Activated CD8-positive, alpha-beta memory T cell treated with anti-CD3 and anti-CD28 coated beads, Interleukin-2, amount 50 U/mL, for 24 hours (primary cell): ENCODE measurements at regions not wholly inside any gene's neighbourhood (a gene's known extent, or its start where the extent isn't known, plus 50 kb on each side); places are given as distances from the start of the nearest gene placed in this dataset.

Experiments
- DNase-seq: peaks from one replicate; pipeline ENCODE4 v3.0.0-alpha.2; 2020; ENCODE audit errors: extremely low read depth

DNA sequence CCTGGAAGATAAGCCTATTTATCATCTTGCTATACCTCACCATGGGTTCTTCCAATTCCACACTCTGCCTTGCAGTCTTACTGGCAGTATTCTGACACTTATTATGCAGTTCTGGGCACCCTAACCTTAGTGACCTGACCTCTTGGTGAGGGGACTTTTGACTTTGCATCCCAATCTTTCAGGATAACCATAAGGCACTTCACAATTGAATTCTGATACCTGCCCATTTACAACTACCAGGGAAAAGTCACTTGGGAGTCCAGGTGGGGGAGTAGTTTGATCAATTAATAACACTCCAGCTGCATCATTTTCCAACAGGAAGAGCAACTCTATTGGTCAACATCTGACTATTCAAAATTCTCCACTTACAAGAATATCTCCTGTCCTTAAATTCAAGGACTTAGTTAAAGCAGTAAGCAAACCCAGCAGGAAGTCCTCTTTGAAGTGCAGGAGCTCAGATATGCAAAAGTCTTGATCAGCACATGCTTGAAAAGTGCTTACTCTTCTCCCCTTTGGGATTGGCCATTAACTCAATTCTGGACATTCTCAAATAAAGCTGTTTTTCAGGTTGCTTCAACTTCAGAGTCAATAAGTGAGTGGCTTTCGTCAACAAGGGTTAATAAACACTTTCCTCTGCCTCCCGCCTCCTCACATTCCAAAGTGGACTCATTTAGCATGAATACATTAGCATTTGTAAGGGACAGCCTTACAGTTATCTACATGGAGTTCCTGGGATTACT, 177.4 kb upstream of the NRIP1 start:
- no peak for DNase-seq

DNA sequence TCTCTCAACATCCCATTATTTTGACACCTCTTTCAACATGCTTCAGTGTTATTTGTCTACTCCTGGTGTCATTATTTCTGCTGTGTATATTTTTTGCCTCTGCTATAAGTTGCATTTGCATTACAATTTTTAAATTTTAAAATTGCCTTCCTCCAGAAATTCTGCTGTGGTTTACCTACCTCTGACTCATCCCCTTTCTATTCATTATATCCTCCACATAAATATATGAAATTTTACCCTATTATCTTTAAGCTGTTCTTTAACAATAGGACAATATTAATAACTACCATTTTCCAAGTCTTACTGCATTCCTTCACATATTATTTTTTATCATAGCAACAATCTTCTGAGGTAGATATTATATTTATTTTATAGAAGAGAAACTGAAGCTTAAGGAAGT, 178.1 kb upstream of the NRIP1 start:
- no peak for DNase-seq

DNA sequence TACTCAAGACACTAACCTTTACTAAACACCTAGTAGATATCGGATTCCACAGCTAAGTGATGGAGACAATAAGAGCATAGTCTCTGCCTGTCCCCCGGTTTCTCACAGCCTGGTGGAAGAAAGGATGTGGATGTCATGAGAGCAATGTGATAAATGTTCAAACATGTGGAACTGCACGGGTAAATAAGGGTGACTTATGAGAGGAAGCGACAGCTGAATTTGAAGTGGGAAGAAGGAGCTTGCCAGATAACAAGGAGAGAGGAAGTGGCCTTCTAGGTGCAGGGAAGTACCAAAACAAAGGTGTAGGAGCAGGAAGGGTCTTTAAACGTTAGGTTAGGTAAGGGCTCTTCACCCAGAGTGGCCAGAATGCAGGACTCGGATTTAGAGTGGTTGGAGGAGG, 178.6 kb upstream of the NRIP1 start:
- no peak for DNase-seq

- DNase-seq, result no peak
Measured at GRCh38 chr21:15247613-15248012, 182.8 kb upstream of the NRIP1 start.

GRCh38 chr21:15249285-15249993, 184.6 kb upstream of the NRIP1 start:
- DNase-seq, result no peak

DNA sequence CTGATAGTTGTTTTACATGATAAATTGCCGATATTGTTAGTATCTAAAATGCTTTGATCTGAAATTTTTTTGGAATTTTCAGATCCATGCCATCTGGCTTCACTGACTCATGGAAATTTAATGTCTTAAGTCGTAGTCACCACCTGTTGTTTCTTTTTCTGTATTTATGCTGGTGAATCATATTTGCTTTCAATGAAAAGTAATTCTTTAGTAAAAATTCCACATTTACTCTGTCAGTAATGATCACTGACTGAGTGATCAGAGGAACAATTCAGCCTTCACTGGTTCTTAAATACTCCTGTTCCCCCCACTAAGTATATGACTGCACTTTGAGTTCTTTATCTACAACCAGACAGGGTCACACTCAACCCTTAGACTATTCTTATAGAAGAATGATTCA, 185.6 kb upstream of the NRIP1 start:
- DNase-seq, result no peak

- DNase-seq, result no peak
Measured at GRCh38 chr21:15252431-15252830, 187.6 kb upstream of the NRIP1 start.

- no peak for DNase-seq
Measured at GRCh38 chr21:15254111-15254510, 189.3 kb upstream of the NRIP1 start.

DNA sequence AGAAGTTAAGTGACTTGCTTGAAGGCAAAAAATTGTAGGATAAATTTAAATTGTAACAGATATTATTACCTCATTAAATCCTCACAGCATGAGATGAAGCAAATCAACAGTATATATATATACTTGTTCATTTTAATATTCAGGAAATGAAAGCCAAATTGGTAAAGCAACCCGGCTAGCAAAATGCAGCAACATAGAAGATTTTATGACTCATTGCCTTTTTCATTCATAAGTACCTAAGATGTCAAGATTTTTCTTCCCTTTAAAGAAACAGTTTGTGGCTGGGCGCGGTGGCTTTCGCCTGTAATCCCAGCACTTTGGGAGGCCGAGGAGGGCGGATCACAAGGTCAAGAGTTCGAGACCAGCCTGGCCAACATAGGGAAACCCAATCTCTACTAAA, 190.5 kb upstream of the NRIP1 start:
- DNase-seq, result no peak

DNA sequence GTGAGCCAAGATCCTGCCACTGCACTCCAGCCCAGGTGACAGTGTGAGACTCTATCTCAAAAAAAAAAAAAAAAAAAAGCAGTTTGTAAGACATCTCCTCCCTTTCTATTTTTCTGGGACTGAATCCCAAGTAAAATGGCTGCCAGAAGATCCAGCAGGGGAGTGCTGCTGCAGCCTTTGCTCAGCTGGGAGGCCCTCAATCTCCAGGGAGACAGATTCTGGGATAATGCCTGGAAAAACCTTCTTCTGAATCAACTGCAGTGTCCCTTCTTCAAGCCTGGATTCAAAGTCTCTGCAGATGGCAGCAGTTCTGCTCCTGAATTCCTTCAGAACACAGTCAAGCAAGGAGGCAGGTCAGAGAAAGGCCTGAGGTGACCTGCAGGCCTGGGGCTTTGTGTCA, 191.0 kb upstream of the NRIP1 start:
- no peak for DNase-seq

DNA sequence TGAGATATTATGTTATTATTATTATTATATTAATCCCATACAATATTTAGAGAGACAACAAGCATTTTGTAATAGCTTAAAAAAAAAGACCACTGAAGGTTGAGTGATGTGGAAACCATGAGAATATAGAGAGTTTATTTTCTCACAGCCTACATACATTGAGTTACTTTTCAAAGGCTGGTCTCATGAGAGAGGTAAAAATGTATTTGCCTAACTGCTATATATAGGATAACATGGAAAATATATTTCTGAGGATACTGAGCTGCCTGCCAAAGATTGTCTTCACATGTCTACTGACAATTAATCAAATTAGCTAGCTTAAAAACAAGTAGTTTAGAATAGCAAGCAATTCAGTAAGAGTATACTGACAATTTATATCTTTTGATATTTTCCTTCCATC, 192.2 kb upstream of the NRIP1 start:
- no peak for DNase-seq

DNA sequence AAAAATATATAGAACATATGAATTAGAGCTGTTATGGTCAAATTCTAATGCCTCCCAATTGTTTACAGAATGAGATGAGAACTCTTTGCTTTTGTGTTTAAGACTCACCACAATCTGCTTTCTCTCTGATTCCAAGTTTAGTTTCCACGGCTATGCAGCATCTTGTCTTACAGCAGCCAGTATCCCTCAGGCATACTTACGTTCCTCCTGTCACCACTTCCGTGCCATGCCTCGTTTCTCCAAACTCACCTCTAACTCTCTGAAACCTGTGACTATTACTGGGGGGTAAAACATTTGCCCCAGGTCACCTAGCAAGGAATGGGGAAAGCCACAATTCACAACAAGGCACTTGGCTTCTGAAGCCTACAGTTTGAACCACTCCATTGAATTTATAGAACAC, 192.8 kb upstream of the NRIP1 start:
- DNase-seq, result no peak

DNA sequence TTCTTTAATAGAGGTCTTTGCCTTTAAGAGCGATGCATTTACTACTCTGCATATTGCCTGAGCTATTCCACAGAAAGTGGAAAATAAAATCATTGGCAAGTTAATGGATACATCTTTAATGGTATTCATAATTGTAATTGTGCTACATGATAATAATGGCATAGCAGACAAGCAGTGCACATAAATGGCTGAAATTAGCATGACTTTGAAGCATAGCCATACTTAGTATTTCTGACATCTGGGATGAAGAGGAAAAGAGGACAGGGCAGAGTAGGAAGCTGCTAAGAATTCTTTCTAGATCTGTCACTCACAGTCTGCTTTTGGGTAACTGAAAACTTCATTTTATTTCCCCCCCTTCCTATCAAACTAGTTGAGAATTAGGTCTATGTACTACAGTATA, 195.0 kb upstream of the NRIP1 start:
- DNase-seq, result no peak

- no peak for DNase-seq
Measured at GRCh38 chr21:15260604-15261003, 195.8 kb upstream of the NRIP1 start.

- no peak for DNase-seq
Measured at GRCh38 chr21:15264084-15264665, 199.4 kb upstream of the NRIP1 start.

- DNase-seq, result no peak
Measured at GRCh38 chr21:15272171-15272570, 207.4 kb upstream of the NRIP1 start.

- DNase-seq, result no peak
Measured at GRCh38 chr21:15272591-15272990, 207.8 kb upstream of the NRIP1 start.

DNA sequence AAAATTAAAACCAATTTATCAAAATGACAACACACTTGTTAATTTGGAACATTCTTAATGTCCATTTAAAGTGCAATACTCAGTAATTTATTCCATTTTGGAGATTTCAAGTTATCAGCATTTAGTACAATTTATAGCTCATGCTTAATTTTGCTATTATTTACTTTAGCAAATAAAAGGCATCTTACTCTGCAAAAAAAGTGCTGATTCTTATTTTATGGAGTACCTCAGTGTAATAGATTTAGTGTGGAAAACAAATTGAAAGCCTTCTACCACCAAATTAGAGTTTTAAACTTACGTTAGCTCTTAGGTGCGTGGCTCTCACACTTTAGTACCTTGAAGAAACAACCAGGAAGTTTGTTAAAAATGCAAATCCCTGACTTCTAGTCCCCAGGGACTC, 208.4 kb upstream of the NRIP1 start:
- DNase-seq, result no peak

- no peak for DNase-seq
Measured at GRCh38 chr21:15274701-15275485, 210.1 kb upstream of the NRIP1 start.

DNA sequence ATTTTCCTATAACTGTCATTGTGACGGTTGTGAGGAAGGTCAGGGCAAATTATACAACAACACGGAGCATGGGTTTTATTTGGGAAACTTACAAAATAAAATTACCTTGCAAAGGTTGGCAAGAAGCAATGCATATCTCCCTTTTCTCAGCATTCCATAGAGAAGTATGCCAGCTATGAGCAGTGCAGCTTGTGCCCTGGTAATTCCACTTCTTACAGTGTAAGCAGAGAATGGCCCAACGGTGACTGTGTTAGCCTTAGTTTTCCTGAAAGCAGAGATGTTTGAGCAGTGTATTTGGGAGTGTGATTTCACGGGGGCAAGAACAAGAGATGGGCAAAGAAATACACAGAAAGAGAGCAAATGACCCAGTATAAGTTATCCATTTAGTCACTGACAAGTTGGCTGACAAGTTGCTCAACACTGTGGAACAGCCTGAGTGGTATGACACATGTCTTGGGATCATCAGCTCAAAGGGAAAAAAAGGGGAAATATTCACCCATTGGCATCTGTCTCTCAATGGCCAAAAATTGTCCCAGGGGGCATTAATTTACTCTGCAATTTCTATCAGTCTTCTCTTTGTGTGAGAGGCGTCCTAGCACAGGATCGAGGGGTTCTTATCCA, 210.9 kb upstream of the NRIP1 start:
- DNase-seq, result no peak

- no peak for DNase-seq
Measured at GRCh38 chr21:15276243-15276642, 211.4 kb upstream of the NRIP1 start.

DNA sequence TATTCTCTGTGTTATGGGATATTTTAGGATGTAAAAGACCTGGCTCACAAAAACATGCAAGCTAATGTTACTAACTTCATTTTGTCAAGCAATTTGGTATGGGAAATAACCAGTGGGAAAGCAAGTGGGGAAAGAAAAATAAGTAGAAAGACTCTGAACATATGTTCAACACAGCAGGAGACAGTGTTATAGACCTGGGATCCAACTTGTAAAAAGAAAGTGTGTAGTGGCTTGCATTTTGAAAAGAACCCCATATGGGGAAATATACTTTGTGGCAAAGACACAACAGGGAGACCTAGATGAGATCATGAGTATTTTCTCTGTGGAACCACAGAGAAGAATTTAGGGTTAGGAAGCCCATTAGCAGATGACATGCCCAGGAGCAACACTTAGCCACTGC, 212.7 kb upstream of the NRIP1 start:
- no peak for DNase-seq
